ENCODE measurements at regions not wholly inside any gene's neighbourhood (a gene's known extent, or its start where the extent isn't known, plus 50 kb on each side); places are given as distances from the start of the nearest gene placed in this dataset.
"Not testable (repeated sequence)": the region's sequence is repeated elsewhere in the genome, so short reads cannot be mapped to it uniquely, and the experiment has no call there.

DNA sequence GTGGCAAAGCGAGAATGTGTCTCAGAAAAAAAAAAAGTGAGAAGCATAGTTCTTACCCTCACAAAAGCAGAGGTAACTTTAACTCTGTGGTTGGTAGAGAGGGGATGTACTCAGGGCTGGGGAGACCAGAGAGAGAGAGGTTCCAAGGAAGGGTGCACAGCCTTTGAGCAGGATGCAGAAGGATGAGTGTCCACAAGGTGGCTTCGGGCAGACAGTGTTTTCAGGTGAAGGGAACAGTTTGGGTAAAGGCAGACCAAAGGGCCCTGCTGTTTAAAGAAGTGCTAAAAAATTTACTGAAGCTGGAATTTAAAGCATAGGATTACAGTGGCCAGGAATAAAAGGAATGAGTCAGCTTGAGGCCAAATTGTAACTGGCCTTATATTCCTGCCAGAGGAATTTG lies 2240.6 kb downstream of the EPHA3 start:
- H3K4me1 ChIP-seq (ENCODE audit: control insufficient read depth in 1 of 2, insufficient read depth in 2 of 2, low read length in 2 of 2); intact Hi-C loops (cut with DNase I); H3K9me3 ChIP-seq (ENCODE audit: control insufficient read depth, low read length); H3K4me3 ChIP-seq (ENCODE audit: low read length in 2 of 2); DNase-seq; ATAC-seq (ENCODE audit: low FRiP score); H3K36me3 ChIP-seq (ENCODE audit: control insufficient read depth in 1 of 2, insufficient read depth in 2 of 2, low read length in 1 of 2); H3K27me3 ChIP-seq (ENCODE audit: control insufficient read depth in 1 of 2, insufficient read depth in 2 of 2, low read length in 1 of 2); H3K27ac ChIP-seq (ENCODE audit: low read depth in 1 of 2, low read length in 2 of 2): not testable (repeated sequence)
- 63 to 66% methylated on average over 2 of the region's 2 CpGs for WGBS, 2 donors

DNA sequence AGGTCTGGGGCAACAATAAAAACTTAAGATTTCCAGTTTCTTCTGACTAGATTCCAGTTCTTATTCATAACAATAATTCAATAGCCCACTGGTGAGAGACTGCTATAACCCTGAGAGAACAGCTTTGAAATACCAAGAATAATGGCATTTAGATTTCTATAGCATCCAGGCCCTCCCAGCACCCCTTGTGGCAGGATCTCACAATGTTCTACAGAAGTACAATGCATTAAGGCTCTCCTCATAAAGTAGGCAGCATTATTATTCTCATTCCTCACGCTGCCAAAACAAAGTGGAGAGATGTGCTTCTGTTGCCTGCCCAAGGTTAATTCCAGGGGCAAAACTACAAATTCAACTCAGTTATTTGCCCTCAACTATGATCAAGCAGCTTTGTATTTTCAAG lies 2241.7 kb downstream of the EPHA3 start:
- H3K27ac ChIP-seq (ENCODE audit: low read depth in 1 of 2, low read length in 2 of 2); H3K27me3 ChIP-seq (ENCODE audit: control insufficient read depth in 1 of 2, insufficient read depth in 2 of 2, low read length in 1 of 2); ATAC-seq (ENCODE audit: low FRiP score); H3K4me1 ChIP-seq (ENCODE audit: control insufficient read depth in 1 of 2, insufficient read depth in 2 of 2, low read length in 2 of 2); intact Hi-C loops (cut with DNase I); H3K4me3 ChIP-seq (ENCODE audit: low read length in 2 of 2); H3K9me3 ChIP-seq (ENCODE audit: control insufficient read depth, low read length); DNase-seq; H3K36me3 ChIP-seq (ENCODE audit: control insufficient read depth in 1 of 2, insufficient read depth in 2 of 2, low read length in 1 of 2): not testable (repeated sequence)
- 55 to 73% methylated on average over 1 of the region's 1 CpG for WGBS, 2 donors

DNA sequence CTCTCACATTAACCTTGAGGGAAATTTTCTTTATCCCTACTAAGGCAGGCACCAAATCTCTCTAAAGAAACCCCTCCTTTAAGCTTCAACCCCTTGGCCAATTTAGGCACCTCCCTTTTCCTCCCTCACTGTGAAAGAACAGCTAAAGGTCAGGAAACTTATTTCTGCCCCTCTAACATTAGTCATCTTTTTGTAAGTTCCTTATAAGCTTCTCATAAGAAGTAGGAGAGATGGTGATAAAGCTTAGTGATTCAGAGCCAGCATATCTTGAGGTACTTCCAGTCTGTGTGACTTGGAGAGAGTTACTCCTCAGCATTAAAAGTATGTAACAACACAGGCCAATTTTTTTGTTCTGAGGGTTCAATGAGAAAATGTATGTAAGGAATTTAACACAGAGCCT lies 2244.7 kb downstream of the EPHA3 start:
- H3K9me3 ChIP-seq (ENCODE audit: control insufficient read depth, low read length); H3K36me3 ChIP-seq (ENCODE audit: control insufficient read depth in 1 of 2, insufficient read depth in 2 of 2, low read length in 1 of 2); ATAC-seq (ENCODE audit: low FRiP score); H3K27ac ChIP-seq (ENCODE audit: low read depth in 1 of 2, low read length in 2 of 2); DNase-seq; H3K4me3 ChIP-seq (ENCODE audit: low read length in 2 of 2); intact Hi-C loops (cut with DNase I); H3K4me1 ChIP-seq (ENCODE audit: control insufficient read depth in 1 of 2, insufficient read depth in 2 of 2, low read length in 2 of 2); H3K27me3 ChIP-seq (ENCODE audit: control insufficient read depth in 1 of 2, insufficient read depth in 2 of 2, low read length in 1 of 2): not testable (repeated sequence)

DNA sequence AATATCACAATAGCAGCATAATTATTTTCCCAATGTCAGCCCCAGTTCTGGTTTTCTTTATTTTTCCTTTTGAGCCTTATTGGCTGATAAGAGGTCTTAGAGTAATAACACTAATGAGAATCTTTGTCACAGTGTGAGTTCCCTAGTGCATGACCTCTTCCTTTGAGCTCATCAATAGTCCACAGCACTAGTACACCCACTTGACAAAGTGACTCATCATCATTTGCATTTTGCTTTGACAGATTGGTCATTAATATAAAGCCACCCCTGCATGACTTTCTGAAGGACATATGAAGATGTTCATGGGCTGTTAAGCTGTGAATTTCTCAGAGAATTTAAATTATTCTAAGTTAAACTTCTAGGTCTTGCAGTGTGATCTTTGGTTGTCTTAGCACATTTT lies 2251.9 kb downstream of the EPHA3 start:
- ATAC-seq (ENCODE audit: low FRiP score); H3K4me1 ChIP-seq (ENCODE audit: control insufficient read depth in 1 of 2, insufficient read depth in 2 of 2, low read length in 2 of 2); H3K36me3 ChIP-seq (ENCODE audit: control insufficient read depth in 1 of 2, insufficient read depth in 2 of 2, low read length in 1 of 2); H3K9me3 ChIP-seq (ENCODE audit: control insufficient read depth, low read length); H3K27ac ChIP-seq (ENCODE audit: low read depth in 1 of 2, low read length in 2 of 2); H3K4me3 ChIP-seq (ENCODE audit: low read length in 2 of 2); DNase-seq; H3K27me3 ChIP-seq (ENCODE audit: control insufficient read depth in 1 of 2, insufficient read depth in 2 of 2, low read length in 1 of 2); intact Hi-C loops (cut with DNase I): not testable (repeated sequence)

DNA sequence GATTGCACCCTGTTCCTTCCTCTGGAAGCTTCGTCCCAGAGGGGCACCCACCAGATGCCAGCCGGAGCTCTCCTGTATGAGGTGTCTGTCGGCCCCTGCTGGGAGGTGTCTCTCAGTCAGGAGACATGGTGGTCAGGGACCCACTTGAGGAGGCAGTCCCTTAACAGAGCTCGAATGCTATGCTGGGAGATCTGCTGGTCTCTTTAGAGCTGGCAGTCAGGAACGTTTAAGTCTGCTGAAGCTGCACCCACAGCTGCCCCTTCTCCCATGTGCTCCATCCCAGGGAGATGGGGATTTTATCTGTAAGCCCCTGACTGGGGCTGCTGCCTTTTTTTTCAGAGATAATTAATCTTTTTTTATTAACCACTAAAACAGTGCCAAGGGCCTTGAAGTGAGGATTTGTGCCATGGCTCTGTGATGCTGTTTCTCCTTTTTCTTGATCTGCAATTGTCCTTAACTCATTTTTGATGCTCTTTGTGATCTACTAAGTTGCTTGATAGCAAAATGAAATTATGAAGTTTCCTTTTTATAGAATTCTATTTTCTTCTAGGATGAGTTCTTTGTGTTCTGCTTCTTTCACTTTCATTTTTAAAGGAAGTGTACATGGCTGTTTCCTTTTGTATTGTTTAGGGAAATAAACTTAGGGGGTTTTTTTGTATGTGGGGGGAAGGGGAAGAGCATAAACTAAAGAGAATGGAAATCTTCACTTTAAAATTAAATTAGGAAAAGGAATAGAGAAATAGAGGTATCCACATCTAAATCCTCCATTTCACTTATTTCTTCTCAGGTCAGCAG lies 2275.9 kb downstream of the EPHA3 start:
- ATAC-seq (ENCODE audit: low FRiP score); H3K9me3 ChIP-seq (ENCODE audit: control insufficient read depth, low read length); H3K36me3 ChIP-seq (ENCODE audit: control insufficient read depth in 1 of 2, insufficient read depth in 2 of 2, low read length in 1 of 2); intact Hi-C loops (cut with DNase I); H3K27me3 ChIP-seq (ENCODE audit: control insufficient read depth in 1 of 2, insufficient read depth in 2 of 2, low read length in 1 of 2); H3K27ac ChIP-seq (ENCODE audit: low read depth in 1 of 2, low read length in 2 of 2); H3K4me1 ChIP-seq (ENCODE audit: control insufficient read depth in 1 of 2, insufficient read depth in 2 of 2, low read length in 2 of 2); H3K4me3 ChIP-seq (ENCODE audit: low read length in 2 of 2): not testable (repeated sequence)
- 68 to 86% methylated on average over 5 of the region's 5 CpGs for WGBS, 2 donors
- peak in 1 of 2 donors; percentile 32 for DNase-seq

DNA sequence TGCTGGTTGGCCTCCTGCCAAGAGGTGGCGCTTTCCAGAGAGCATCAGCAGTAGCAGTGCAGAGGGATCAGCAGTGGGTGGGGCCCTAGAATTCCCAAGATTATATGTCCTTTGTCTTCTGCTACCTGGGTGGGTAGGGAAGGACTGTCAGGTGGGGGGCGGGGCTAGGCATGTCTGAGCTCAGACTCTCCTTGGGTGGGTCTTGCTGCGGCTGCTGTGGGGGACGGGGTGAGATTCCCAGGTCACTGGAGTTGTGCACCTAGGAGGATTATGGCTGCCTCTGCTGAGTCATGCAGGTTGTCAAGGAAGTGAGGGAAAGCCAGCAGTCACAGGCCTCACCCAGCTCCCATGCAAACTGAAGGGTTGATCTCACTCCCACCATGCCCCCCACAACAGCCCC lies 2296.5 kb downstream of the EPHA3 start:
- H3K27me3 ChIP-seq (ENCODE audit: control insufficient read depth in 1 of 2, insufficient read depth in 2 of 2, low read length in 1 of 2); H3K36me3 ChIP-seq (ENCODE audit: control insufficient read depth in 1 of 2, insufficient read depth in 2 of 2, low read length in 1 of 2); H3K4me1 ChIP-seq (ENCODE audit: control insufficient read depth in 1 of 2, insufficient read depth in 2 of 2, low read length in 2 of 2); H3K9me3 ChIP-seq (ENCODE audit: control insufficient read depth, low read length); intact Hi-C loops (cut with DNase I); H3K4me3 ChIP-seq (ENCODE audit: low read length in 2 of 2); ATAC-seq (ENCODE audit: low FRiP score); H3K27ac ChIP-seq (ENCODE audit: low read depth in 1 of 2, low read length in 2 of 2): not testable (repeated sequence)
- WGBS, 2 donors = 78 to 84% methylated on average over 4 of the region's 4 CpGs
- peak in 1 of 2 donors; percentile 66 for DNase-seq

DNA sequence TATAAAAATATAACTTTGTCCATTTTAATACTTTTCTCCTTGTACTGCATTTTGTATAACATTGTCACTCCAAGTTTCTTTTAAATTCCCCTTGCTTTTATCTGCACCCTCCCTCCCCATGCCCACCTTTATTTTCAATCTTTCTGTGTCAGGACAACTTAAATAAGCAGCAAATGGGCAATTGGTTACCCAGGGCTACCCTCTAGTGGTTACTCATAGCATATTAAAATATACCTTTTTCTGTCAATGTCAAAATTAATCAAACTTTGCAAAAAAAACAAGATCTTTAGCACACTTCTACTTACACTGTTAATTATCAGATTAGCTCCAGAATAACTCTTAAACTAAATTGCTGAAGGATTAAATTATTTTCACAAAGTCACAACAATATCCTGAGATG lies 2334.6 kb downstream of the EPHA3 start:
- H3K36me3 ChIP-seq (ENCODE audit: control insufficient read depth in 1 of 2, insufficient read depth in 2 of 2, low read length in 1 of 2); H3K4me1 ChIP-seq (ENCODE audit: control insufficient read depth in 1 of 2, insufficient read depth in 2 of 2, low read length in 2 of 2); H3K9me3 ChIP-seq (ENCODE audit: control insufficient read depth, low read length); H3K4me3 ChIP-seq (ENCODE audit: low read length in 2 of 2); ATAC-seq (ENCODE audit: low FRiP score); H3K27me3 ChIP-seq (ENCODE audit: control insufficient read depth in 1 of 2, insufficient read depth in 2 of 2, low read length in 1 of 2); H3K27ac ChIP-seq (ENCODE audit: low read depth in 1 of 2, low read length in 2 of 2); DNase-seq; intact Hi-C loops (cut with DNase I): not testable (repeated sequence)

DNA sequence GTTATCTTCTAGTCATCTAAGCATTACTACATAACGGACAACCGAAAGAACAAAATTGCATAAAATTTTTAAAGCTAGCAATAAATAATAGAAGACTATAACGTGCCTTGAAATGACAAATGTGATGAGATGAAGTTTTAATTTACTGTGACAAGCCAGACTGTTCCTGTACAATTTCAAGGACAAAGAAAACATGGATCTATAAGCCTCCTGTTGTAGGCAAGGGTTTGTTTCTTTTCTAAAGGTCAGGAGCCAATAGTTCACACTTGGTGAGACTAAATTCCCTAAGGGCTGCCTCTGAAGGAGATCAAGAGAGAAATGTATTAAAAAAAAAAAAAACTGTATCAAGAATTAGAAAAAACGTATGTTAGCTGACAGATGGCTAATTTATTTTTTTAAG lies 2335.1 kb downstream of the EPHA3 start:
- intact Hi-C loops (cut with DNase I); H3K27me3 ChIP-seq (ENCODE audit: control insufficient read depth in 1 of 2, insufficient read depth in 2 of 2, low read length in 1 of 2); H3K4me3 ChIP-seq (ENCODE audit: low read length in 2 of 2); H3K9me3 ChIP-seq (ENCODE audit: control insufficient read depth, low read length); H3K4me1 ChIP-seq (ENCODE audit: control insufficient read depth in 1 of 2, insufficient read depth in 2 of 2, low read length in 2 of 2); H3K36me3 ChIP-seq (ENCODE audit: control insufficient read depth in 1 of 2, insufficient read depth in 2 of 2, low read length in 1 of 2); H3K27ac ChIP-seq (ENCODE audit: low read depth in 1 of 2, low read length in 2 of 2); ATAC-seq (ENCODE audit: low FRiP score); DNase-seq: not testable (repeated sequence)
- WGBS, 2 donors = 53 to 54% methylated on average over 4 of the region's 4 CpGs

DNA sequence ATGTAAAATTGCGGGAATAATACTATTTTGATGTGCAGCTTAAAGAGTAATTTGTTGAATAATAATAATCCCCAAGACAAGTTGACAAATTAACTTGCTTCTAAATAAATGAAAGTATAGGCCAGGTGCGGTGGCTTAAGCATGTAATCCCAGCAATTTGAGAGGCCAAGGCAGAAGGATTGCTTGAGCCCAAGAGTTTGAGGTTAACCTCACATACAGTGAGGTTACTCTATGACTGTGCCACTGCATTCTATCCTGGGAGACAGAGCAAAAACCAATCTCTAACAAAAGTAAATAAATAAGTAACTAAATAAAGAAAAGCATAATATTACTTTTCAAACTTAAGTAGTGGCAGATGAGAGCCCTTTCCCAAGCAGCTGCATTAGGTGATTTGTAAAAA lies 2341.0 kb downstream of the EPHA3 start:
- ATAC-seq (ENCODE audit: low FRiP score); H3K4me1 ChIP-seq (ENCODE audit: control insufficient read depth in 1 of 2, insufficient read depth in 2 of 2, low read length in 2 of 2); H3K27ac ChIP-seq (ENCODE audit: low read depth in 1 of 2, low read length in 2 of 2); H3K4me3 ChIP-seq (ENCODE audit: low read length in 2 of 2); H3K9me3 ChIP-seq (ENCODE audit: control insufficient read depth, low read length); intact Hi-C loops (cut with DNase I); H3K36me3 ChIP-seq (ENCODE audit: control insufficient read depth in 1 of 2, insufficient read depth in 2 of 2, low read length in 1 of 2); H3K27me3 ChIP-seq (ENCODE audit: control insufficient read depth in 1 of 2, insufficient read depth in 2 of 2, low read length in 1 of 2); DNase-seq: not testable (repeated sequence)
- 66 to 78% methylated on average over 2 of the region's 2 CpGs for WGBS, 2 donors

Measured in aorta (tissue), 5 donors.